Liver (tissue), 8 donors: ENCODE measurements at regions not wholly inside any gene's neighbourhood (a gene's known extent, or its start where the extent isn't known, plus 50 kb on each side); places are given as distances from the start of the nearest gene placed in this dataset.

Source experiments
- DNase-seq: peaks from one replicate; pipeline ENCODE4 v3.0.0-alpha.2; 2017; ENCODE audit warnings: low spot score
- H3K27ac ChIP-seq, 2 donors: one replicate each; pipeline ENCODE4 v1.7.0; 2013; ENCODE audit warnings: inconsistent platforms in 2 of 2, low read length in 2 of 2, control low read depth in 1 of 2, low read depth in 1 of 2, mild to moderate bottlenecking in 1 of 2
- H3K27me3 ChIP-seq, 4 donors: one replicate each; pipeline versions ENCODE4 v1.6.1 to v1.7.0; 2013; ENCODE audit warnings: low read length in 3 of 4, inconsistent platforms in 1 of 4, mild to moderate bottlenecking in 1 of 4, moderate library complexity in 1 of 4; ENCODE audit not compliant: control insufficient read depth in 4 of 4, insufficient read depth in 4 of 4
- H3K36me3 ChIP-seq, 4 donors: one replicate each; pipeline versions ENCODE4 v1.6.1 to v1.7.0; 2013; ENCODE audit warnings: low read length in 3 of 4, mild to moderate bottlenecking in 3 of 4, low read depth in 1 of 4, moderate library complexity in 1 of 4; ENCODE audit not compliant: control insufficient read depth in 4 of 4, insufficient read depth in 3 of 4
- H3K4me1 ChIP-seq, 4 donors: one replicate each; pipeline versions ENCODE4 v1.6.1 to v1.7.0; 2013; ENCODE audit warnings: low read length in 3 of 4, mild to moderate bottlenecking in 3 of 4, moderate library complexity in 1 of 4; ENCODE audit not compliant: control insufficient read depth in 4 of 4, insufficient read depth in 4 of 4
- H3K4me3 ChIP-seq, 3 donors: one replicate each; pipeline versions ENCODE4 v1.6.1 to v1.7.0; 2013; ENCODE audit warnings: low read length in 3 of 3, control low read depth in 1 of 3, low read depth in 1 of 3, mild to moderate bottlenecking in 1 of 3
- H3K9ac ChIP-seq, 2 donors: one replicate each; pipeline ENCODE4 v1.7.0; 2013; ENCODE audit warnings: low read length in 2 of 2, mild to moderate bottlenecking in 2 of 2, moderate library complexity in 2 of 2, control low read depth in 1 of 2, low read depth in 1 of 2
- H3K9me3 ChIP-seq, 4 donors: one replicate each; pipeline versions ENCODE4 v1.6.1 to v1.7.0; 2013; ENCODE audit warnings: low read length in 3 of 4; ENCODE audit not compliant: control insufficient read depth in 4 of 4
- EGR1 ChIP-seq, 2 donors: IDR thresholded peaks; 2 replicates each; pipeline ENCODE4 v1.6.1; 2016 to 2018; ENCODE audit warnings: antibody characterized with exemption in 2 of 2, low read depth in 2 of 2
- FOXA1 ChIP-seq: IDR thresholded peaks from 2 replicates; pipeline ENCODE4 v1.6.1; 2016; ENCODE audit warnings: antibody characterized with exemption
- FOXA2 ChIP-seq: IDR thresholded peaks from 2 replicates; pipeline ENCODE4 v1.6.1; 2016; ENCODE audit warnings: antibody characterized with exemption
- JUND ChIP-seq, 2 donors: IDR thresholded peaks; 2 replicates each; pipeline ENCODE4 v1.6.1; 2016; ENCODE audit warnings: antibody characterized with exemption in 2 of 2
- RAD21 ChIP-seq, 2 donors: IDR thresholded peaks; 2 replicates each; pipeline ENCODE4 v1.6.1; 2016; ENCODE audit warnings: antibody characterized with exemption in 2 of 2, mild to moderate bottlenecking in 2 of 2
- SP1 ChIP-seq: IDR thresholded peaks from 2 replicates; pipeline ENCODE4 v1.6.1; 2018; ENCODE audit warnings: antibody characterized with exemption, mild to moderate bottlenecking
- TAF1 ChIP-seq: conservative IDR thresholded peaks from 2 replicates; pipeline ENCODE4 v1.6.1; 2016; ENCODE audit warnings: antibody characterized with exemption, mild to moderate bottlenecking
- YY1 ChIP-seq: IDR thresholded peaks from 2 replicates; pipeline ENCODE4 v1.6.1; 2016; ENCODE audit warnings: antibody characterized with exemption, mild to moderate bottlenecking
- ZBTB33 ChIP-seq: IDR thresholded peaks from 2 replicates; pipeline ENCODE4 v1.6.1; 2016; ENCODE audit warnings: antibody characterized with exemption
- WGBS: extraction: QIAGEN DNeasy Blood & Tissue Kit; methylation state at CpG from one replicate; pipeline ENCODE4 v1.1.7; 2013; 5-methylcytosine and 5-hydroxymethylcytosine counted together
- TF ChIP-seq, protein P1 (sequence below): IDR thresholded peaks from 2 replicates; pipeline ENCODE4 v1.6.1; 2016; ENCODE audit warnings: antibody characterized with exemption, mild to moderate bottlenecking
- TF ChIP-seq, protein P2 (sequence below): IDR thresholded peaks from 2 replicates; pipeline ENCODE4 v1.6.1; 2016; ENCODE audit warnings: antibody characterized with exemption
- TF ChIP-seq, protein P3 (sequence below): fragments of 150-350 bp; IDR thresholded peaks from 2 replicates; pipeline ENCODE4 v1.5.1; 2017; ENCODE audit warnings: improper control_type of control experiment, low read depth, low read length; ENCODE audit not compliant: missing input control
- donor health status: healthy.
- donor health status: healthy.
- donor health status: healthy.
- donor health status: healthy.
- donor health status: healthy.

DNA sequence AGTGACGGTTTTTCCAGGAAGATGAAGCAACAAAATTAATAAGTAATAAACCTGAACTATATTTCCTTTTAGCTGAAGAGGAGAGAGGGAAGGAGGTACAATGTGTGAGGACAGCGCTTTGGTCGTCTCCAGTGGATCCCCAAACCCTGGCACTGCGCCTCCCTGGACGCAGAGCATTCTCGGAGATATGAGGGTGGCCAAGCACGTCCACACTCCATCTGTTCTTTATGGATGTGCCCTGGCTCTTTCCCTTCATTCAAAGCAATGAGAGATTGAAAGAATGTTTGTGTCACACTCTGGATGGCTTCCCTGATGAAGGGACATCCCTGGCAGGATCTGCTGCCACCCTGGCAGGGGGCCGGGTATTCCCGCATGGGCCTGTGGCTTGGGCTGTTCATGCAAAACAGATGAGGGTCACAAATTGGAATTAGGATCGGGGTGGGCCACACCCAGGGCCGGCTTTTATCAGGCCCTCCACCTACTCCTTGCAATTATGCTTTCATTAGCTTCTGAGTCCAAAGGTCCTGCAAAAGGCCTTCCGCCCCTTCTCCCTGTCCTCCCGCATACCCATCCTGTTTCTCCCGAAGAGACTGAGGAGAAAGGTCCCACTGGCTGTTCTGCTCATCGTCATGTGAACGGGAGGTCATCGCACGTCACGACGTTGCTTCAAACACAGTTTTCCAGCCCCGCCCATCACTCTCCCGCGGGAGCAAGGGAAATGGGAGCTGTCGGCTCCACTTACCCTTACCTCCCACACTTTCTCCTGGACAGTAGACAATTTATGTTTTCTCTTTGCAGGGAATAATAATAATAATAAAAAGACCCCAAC lies 286.1 kb upstream of the IRX4 start:
- H3K4me3 ChIP-seq = no peak overlapping the region
- no peak for DNase-seq
- 63% methylated on average over 24 of the region's 24 CpGs for WGBS
- H3K9ac ChIP-seq = no peak overlapping the region
- TF ChIP-seq SP1 (no peak), EGR1 (IDR thresholded peaks at IDR 0.05; ENCODE audit: low read depth in 2 of 2) (no peak), ZBTB33 (no peak), FOXA1 (no peak), FOXA2 (no peak)
- TF ChIP-seq, protein P1, sequence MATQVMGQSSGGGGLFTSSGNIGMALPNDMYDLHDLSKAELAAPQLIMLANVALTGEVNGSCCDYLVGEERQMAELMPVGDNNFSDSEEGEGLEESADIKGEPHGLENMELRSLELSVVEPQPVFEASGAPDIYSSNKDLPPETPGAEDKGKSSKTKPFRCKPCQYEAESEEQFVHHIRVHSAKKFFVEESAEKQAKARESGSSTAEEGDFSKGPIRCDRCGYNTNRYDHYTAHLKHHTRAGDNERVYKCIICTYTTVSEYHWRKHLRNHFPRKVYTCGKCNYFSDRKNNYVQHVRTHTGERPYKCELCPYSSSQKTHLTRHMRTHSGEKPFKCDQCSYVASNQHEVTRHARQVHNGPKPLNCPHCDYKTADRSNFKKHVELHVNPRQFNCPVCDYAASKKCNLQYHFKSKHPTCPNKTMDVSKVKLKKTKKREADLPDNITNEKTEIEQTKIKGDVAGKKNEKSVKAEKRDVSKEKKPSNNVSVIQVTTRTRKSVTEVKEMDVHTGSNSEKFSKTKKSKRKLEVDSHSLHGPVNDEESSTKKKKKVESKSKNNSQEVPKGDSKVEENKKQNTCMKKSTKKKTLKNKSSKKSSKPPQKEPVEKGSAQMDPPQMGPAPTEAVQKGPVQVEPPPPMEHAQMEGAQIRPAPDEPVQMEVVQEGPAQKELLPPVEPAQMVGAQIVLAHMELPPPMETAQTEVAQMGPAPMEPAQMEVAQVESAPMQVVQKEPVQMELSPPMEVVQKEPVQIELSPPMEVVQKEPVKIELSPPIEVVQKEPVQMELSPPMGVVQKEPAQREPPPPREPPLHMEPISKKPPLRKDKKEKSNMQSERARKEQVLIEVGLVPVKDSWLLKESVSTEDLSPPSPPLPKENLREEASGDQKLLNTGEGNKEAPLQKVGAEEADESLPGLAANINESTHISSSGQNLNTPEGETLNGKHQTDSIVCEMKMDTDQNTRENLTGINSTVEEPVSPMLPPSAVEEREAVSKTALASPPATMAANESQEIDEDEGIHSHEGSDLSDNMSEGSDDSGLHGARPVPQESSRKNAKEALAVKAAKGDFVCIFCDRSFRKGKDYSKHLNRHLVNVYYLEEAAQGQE = no peak
- TF ChIP-seq, protein P2, sequence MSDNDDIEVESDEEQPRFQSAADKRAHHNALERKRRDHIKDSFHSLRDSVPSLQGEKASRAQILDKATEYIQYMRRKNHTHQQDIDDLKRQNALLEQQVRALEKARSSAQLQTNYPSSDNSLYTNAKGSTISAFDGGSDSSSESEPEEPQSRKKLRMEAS = no peak
- H3K4me1 ChIP-seq = no peaks in the 10 kb centered on the region
- peaks cover 0 to 6% (median 2%) of the 10 kb centered on the region in 4 donors for H3K27me3 ChIP-seq
- no peaks in the 10 kb centered on the region for H3K9me3 ChIP-seq
- no peaks in the 10 kb centered on the region for H3K36me3 ChIP-seq
- no peak overlapping the region for H3K27ac ChIP-seq

- H3K27me3 ChIP-seq = peaks cover 0 to 6% (median 2%) of the 10 kb centered on the region in 4 donors
Observed at GRCh38 chr5:2167671-2168070, 284.9 kb upstream of the IRX4 start.

More at GRCh38 chr5:2167671-2168070, 284.9 kb upstream of the IRX4 start:
- Histone ChIP-seq H3K9ac (no peak overlapping the region), H3K36me3 (no peaks in the 10 kb centered on the region), H3K9me3 (no peaks in the 10 kb centered on the region), H3K4me3 (no peak overlapping the region), H3K4me1 (no peaks in the 10 kb centered on the region), H3K27ac (no peak overlapping the region)
- 79% methylated on average over 11 of the region's 11 CpGs for WGBS
- TF ChIP-seq FOXA1 = no peak
- TF ChIP-seq, protein P3, sequence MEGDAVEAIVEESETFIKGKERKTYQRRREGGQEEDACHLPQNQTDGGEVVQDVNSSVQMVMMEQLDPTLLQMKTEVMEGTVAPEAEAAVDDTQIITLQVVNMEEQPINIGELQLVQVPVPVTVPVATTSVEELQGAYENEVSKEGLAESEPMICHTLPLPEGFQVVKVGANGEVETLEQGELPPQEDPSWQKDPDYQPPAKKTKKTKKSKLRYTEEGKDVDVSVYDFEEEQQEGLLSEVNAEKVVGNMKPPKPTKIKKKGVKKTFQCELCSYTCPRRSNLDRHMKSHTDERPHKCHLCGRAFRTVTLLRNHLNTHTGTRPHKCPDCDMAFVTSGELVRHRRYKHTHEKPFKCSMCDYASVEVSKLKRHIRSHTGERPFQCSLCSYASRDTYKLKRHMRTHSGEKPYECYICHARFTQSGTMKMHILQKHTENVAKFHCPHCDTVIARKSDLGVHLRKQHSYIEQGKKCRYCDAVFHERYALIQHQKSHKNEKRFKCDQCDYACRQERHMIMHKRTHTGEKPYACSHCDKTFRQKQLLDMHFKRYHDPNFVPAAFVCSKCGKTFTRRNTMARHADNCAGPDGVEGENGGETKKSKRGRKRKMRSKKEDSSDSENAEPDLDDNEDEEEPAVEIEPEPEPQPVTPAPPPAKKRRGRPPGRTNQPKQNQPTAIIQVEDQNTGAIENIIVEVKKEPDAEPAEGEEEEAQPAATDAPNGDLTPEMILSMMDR = no peak
- no peak for TF ChIP-seq JUND (IDR thresholded peaks at IDR 0.05)
- TF ChIP-seq TAF1 = no peak
- TF ChIP-seq, protein P1 = no peak
- no peak for TF ChIP-seq RAD21 (IDR thresholded peaks at IDR 0.05)
- no peak for TF ChIP-seq SP1
- TF ChIP-seq, protein P2 = no peak
- TF ChIP-seq YY1 = no peak
- DNase-seq = no peak
